ENCODE measurements at regions not wholly inside any gene's neighbourhood (a gene's known extent, or its start where the extent isn't known, plus 50 kb on each side); places are given as distances from the start of the nearest gene placed in this dataset.

DNA sequence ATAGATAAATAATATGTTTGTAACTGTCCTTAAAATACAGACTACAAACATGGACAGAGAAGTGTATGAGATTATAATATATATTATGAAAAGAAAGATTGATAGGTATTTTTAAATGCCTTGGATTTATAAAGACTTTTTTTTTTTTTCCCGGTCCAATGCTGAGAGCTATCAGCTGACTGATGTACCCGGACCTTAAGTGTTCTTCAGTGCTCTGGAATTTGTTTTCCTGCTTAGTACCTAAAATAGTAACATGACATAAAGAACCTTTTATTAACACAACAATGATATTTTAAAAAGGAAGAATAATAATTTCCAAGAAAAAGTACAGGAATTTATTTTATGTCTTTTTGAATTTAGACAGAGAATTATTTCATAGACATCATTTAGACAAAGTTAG, 795.5 kb upstream of the PCDH9 start:
- TF ChIP-seq EZH2 (IDR thresholded peaks at IDR 0.05; ENCODE audit: low read length), result no peak
- TF ChIP-seq, protein P1, sequence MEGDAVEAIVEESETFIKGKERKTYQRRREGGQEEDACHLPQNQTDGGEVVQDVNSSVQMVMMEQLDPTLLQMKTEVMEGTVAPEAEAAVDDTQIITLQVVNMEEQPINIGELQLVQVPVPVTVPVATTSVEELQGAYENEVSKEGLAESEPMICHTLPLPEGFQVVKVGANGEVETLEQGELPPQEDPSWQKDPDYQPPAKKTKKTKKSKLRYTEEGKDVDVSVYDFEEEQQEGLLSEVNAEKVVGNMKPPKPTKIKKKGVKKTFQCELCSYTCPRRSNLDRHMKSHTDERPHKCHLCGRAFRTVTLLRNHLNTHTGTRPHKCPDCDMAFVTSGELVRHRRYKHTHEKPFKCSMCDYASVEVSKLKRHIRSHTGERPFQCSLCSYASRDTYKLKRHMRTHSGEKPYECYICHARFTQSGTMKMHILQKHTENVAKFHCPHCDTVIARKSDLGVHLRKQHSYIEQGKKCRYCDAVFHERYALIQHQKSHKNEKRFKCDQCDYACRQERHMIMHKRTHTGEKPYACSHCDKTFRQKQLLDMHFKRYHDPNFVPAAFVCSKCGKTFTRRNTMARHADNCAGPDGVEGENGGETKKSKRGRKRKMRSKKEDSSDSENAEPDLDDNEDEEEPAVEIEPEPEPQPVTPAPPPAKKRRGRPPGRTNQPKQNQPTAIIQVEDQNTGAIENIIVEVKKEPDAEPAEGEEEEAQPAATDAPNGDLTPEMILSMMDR (optimal IDR thresholded peaks at IDR 0.05 in 1 of 3, IDR thresholded peaks at IDR 0.05 in 1 of 3, conservative IDR thresholded peaks at IDR 0.05 in 1 of 3; ENCODE audit: extremely low read depth in 1 of 3, insufficient read depth in 2 of 3, low read length in 3 of 3), result no peak
- no peaks in the 10 kb centered on the region for H4K20me1 ChIP-seq (ENCODE audit: control insufficient read depth, extremely low read depth, insufficient read depth, low read length)
- no peak for DNase-seq (ENCODE audit: low read depth, low spot score)
- no peak for FAIRE-seq
- no peak overlapping the region for H3K4me2 ChIP-seq (ENCODE audit: control insufficient read depth, extremely low read depth, insufficient read depth, low read depth, low read length)
- H3K79me2 ChIP-seq (ENCODE audit: control insufficient read depth, insufficient read depth, low read length), result no peaks in the 10 kb centered on the region
- no peak overlapping the region for H3K9ac ChIP-seq (ENCODE audit: control insufficient read depth, extremely low read depth, insufficient read depth, low read length)
- H3K27me3 ChIP-seq (ENCODE audit: control insufficient read depth, extremely low read depth, insufficient read depth, low read length), result no peaks in the 10 kb centered on the region
- no peak overlapping the region for H3K27ac ChIP-seq (ENCODE audit: control insufficient read depth, insufficient read depth, low read length)
- no peaks in the 10 kb centered on the region for H3K9me1 ChIP-seq (ENCODE audit: control insufficient read depth, extremely low read depth, insufficient read depth, low read length)
- H3K36me3 ChIP-seq (ENCODE audit: control insufficient read depth in 2 of 2, extremely low read depth in 1 of 2, insufficient read depth in 2 of 2, low read length in 2 of 2), result no peaks in the 10 kb centered on the region
- no peak overlapping the region for H2AFZ ChIP-seq (ENCODE audit: control insufficient read depth, low read length)
- no peaks in the 10 kb centered on the region for H3K4me1 ChIP-seq (ENCODE audit: control insufficient read depth, extremely low read depth, insufficient read depth, low read length)
- no peaks in the 10 kb centered on the region for H3K9me3 ChIP-seq (ENCODE audit: control insufficient read depth, low read depth, low read length)
- dilution Hi-C loops (cut with MboI; ENCODE audit: extremely low pct_ligation_motif_present, low sequenced_read_pairs), result no loop called here
- no peak overlapping the region for H3K4me3 ChIP-seq (ENCODE audit: control insufficient read depth in 2 of 3, extremely low read depth in 1 of 3, insufficient read depth in 2 of 3, low read depth in 1 of 3, low read length in 3 of 3)

DNA sequence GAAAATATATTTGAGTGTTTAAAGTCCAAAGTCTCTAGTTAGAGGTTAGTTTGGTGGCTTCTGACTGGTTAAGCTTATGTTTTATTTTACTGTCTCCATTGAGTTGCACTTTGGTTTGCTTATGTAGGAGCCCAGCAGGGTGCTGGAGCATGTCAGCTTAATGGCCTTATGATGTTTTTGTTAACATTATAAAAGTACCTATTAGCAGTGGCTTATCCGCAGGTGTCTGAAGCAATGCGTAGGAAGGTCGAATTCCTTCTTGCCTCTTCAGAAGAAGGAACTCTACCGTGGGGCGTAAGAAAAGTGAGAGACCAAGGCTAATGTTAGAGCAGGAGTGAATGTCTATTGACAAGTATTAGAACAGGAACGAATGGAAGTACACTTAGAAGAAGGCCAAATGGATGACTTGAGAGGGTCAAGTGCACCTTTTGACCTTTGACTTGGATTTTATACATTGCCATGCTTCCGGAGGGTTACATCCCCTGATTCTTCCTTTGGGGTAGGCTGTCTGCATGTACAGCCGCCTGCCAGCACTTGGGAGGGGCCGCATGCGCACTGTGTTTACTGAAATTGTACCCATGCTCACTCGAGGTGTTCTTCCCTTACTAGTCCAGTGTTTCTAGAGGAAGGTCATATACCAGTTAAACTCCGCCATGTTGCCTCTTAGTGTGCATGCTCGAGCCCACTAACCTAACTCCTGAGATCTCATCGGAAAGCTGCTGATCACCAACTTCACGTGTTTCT, 793.9 kb upstream of the PCDH9 start:
- Histone ChIP-seq H3K9me1 (ENCODE audit: control insufficient read depth, extremely low read depth, insufficient read depth, low read length) (no peaks in the 10 kb centered on the region), H3K36me3 (ENCODE audit: control insufficient read depth in 2 of 2, extremely low read depth in 1 of 2, insufficient read depth in 2 of 2, low read length in 2 of 2) (no peaks in the 10 kb centered on the region), H3K27me3 (ENCODE audit: control insufficient read depth, extremely low read depth, insufficient read depth, low read length) (no peaks in the 10 kb centered on the region), H3K9ac (ENCODE audit: control insufficient read depth, extremely low read depth, insufficient read depth, low read length) (no peak overlapping the region), H3K27ac (ENCODE audit: control insufficient read depth, insufficient read depth, low read length) (no peak overlapping the region), H3K9me3 (ENCODE audit: control insufficient read depth, low read depth, low read length) (no peaks in the 10 kb centered on the region), H3K4me3 (ENCODE audit: control insufficient read depth in 2 of 3, extremely low read depth in 1 of 3, insufficient read depth in 2 of 3, low read depth in 1 of 3, low read length in 3 of 3) (no peak overlapping the region), H3K79me2 (ENCODE audit: control insufficient read depth, insufficient read depth, low read length) (no peaks in the 10 kb centered on the region), H3K4me1 (ENCODE audit: control insufficient read depth, extremely low read depth, insufficient read depth, low read length) (no peaks in the 10 kb centered on the region), H4K20me1 (ENCODE audit: control insufficient read depth, extremely low read depth, insufficient read depth, low read length) (no peaks in the 10 kb centered on the region), H2AFZ (ENCODE audit: control insufficient read depth, low read length) (no peak overlapping the region), H3K4me2 (ENCODE audit: control insufficient read depth, extremely low read depth, insufficient read depth, low read depth, low read length) (no peak overlapping the region)
- DNase-seq (ENCODE audit: low read depth, low spot score) (no peak), FAIRE-seq (no peak)
- dilution Hi-C loops (cut with MboI; ENCODE audit: extremely low pct_ligation_motif_present, low sequenced_read_pairs), result no loop called here
- TF ChIP-seq EZH2 (IDR thresholded peaks at IDR 0.05; ENCODE audit: low read length), result no peak
- TF ChIP-seq, protein P1 (optimal IDR thresholded peaks at IDR 0.05 in 1 of 3, IDR thresholded peaks at IDR 0.05 in 1 of 3, conservative IDR thresholded peaks at IDR 0.05 in 1 of 3; ENCODE audit: extremely low read depth in 1 of 3, insufficient read depth in 2 of 3, low read length in 3 of 3), result no peak

All from keratinocyte (primary cell).